NCI-H82 (cell line): ENCODE measurements at regions not wholly inside any gene's neighbourhood (a gene's known extent, or its start where the extent isn't known, plus 50 kb on each side); places are given as distances from the start of the nearest gene placed in this dataset.

ENCODE experiments used
- DNase-seq: peaks from one replicate; lab custom pipeline; 2025; lab: John Stamatoyannopoulos, UW

GRCh38 chr13:62033934-62034333 lies 618.3 kb upstream of the PCDH20 start:
- DNase-seq, result no peak

DNA sequence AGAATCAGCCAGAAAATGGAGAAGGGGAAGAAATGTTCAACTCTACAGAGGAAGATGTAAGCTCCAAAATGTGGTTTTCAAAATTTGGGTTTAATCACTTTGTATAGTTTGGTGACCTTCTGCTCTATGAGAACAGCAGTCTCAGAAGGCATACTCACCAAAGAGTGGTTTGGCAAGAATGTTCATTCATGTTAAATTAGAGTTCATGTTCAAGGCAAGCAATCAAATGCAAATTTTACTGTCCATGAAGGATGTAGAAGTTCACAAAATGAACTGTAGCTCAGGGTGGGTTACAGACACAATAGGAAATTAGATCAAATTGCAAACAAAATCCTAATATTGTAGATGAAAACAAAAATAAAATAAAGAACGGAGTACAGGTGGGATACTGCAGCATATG lies 606.7 kb upstream of the PCDH20 start:
- DNase-seq, result no peak

DNA sequence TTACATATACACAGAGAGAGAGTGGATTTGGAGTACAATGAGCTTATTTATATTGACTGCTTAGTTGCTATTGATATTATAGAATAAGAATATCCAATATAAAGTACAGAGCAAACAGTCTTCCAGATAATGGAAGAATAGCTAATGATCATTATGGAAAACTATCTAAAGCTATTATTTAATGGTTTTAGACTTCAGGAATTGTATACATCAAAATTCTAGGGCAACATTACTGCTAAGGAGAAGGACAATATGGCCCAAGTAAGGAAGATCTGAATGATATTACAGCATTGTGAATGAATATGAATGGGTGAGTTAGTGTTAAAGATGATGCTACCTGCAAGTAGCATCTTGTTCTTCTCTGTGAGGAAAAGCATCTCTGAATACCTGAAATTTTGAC lies 604.2 kb upstream of the PCDH20 start:
- no peak for DNase-seq

DNA sequence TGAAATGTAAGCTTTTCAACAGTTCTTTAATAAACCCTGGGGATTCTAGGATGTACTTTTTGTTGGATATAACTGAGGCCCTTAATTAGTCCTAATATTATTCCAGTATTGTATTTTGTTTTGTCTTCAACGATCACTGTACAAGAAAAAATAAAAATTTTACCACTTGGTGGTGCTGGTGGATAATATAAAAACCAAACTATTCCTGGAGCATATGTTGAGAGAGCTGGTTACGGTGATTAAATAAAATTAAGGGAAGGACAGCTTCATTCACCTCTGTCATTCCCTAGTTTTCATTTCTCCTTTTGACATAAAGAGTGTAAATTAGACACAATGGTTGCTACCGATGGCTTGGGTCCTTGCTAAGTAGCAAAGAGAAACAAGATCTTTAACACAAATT lies 598.6 kb upstream of the PCDH20 start:
- peak; percentile 78 for DNase-seq

GRCh38 chr13:62003452-62003851 lies 587.8 kb upstream of the PCDH20 start:
- DNase-seq, result no peak

GRCh38 chr13:61994174-61994573 lies 578.5 kb upstream of the PCDH20 start:
- no peak for DNase-seq

GRCh38 chr13:61989978-61990377 lies 574.3 kb upstream of the PCDH20 start:
- no peak for DNase-seq

- DNase-seq, result no peak
These were observed 573.2 kb upstream of the PCDH20 start for GRCh38 chr13:61988810-61989209.

- no peak for DNase-seq
These were observed 559.4 kb upstream of the PCDH20 start for GRCh38 chr13:61975001-61975400.

DNA sequence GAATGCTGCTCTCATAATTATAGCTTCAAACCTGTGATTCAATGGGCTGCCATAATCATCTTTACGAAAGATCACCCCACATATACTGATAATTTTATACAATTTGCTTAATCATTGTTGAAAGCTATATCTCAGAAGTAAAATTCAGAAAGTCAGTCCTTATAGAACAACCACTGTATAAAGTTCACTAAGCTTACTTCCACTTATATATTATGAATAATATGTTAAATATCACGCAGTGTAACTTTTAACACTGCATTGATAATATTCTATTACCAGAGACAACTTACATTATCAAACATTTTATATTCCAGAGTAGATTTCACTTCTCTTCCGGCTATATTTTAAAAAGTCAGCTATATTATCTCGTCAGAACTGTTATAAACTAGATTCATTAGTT lies 550.1 kb upstream of the PCDH20 start:
- DNase-seq, result no peak

GRCh38 chr13:61960981-61961380 lies 545.3 kb upstream of the PCDH20 start:
- no peak for DNase-seq

- peak; percentile 72 for DNase-seq
These were observed 538.4 kb upstream of the PCDH20 start for GRCh38 chr13:61954092-61954491.

DNA sequence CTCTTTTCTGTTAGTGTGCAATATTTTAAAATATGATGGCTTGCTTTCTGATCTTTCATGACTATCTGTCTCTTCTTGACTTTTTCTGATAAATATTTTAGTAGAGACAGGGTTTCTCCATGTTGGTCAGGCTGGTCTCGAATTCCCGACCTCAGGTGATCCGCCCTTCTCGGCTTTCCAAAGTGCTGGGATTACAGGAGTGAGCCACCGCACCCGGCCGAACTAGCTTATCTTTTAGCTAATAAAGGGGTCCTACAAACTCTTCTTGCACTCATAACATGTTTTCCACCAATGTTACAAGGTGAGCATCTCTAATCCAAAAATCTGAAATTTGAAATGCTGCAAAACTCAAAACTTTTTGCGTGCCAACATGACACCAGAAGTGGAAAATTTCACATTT lies 535.2 kb upstream of the PCDH20 start:
- no peak for DNase-seq

DNA sequence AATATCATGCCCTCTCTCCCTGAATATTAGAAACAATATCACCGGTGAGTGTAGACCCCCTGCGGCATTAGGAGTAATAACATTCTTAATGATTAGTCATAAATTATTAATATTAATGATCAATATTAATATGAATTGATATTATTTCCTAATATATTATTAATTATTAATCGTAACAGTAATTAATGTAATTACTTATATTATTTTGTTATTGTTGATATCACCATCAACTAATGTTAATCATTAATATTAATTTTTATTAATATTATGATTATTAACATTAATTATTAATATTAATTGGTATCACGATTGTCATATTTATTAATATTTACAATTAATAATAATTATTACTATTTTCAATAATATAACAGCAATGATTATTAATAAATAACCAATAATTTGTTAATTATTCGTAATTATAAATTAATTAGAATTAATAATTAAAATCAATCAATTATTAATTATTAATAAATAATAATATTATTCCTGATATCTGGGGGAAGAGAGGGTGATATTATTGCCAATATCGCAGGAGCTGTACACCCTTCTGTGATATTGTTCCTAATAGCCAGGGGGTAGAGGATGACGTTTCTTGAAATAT lies 528.8 kb upstream of the PCDH20 start:
- DNase-seq, result no peak

GRCh38 chr13:61935710-61936109 lies 520.1 kb upstream of the PCDH20 start:
- no peak for DNase-seq

DNA sequence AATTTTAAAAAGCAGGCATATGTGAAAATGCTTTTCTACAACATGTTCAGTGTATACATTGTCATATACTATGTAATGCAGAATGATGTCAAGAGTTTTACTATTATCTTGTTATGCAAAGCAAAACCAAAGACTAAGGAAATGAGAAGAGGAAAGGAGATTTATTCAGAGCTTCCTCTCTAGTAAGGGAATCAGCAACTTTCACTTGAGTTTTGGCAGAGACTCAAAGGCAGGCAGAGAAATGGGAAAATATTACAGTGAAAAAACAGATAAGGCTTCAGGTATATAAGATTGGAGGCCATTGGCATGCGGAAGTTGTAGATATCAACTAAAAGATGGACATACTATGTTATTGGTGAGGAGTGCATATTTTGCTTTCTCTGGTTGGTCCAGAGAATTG lies 512.0 kb upstream of the PCDH20 start:
- no peak for DNase-seq

GRCh38 chr13:61918841-61919240 lies 503.2 kb upstream of the PCDH20 start:
- no peak for DNase-seq

DNA sequence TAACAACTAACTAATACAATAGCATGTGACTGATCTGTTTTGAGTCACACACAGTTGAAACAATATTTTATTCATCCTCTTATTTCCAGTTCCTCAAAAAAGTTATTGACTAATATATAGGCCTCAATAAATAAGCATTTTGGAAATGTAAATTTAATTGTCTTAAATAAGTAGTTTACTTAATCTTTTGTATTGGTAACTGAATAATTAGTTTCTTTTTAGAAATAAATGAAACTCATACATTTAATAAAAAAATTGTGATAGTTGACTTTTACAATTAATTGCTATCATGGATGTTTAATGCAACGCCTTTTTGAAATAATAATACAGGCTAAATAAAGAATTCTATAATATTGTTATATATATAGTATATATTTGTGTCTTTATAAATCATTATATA lies 500.8 kb upstream of the PCDH20 start:
- DNase-seq, result no peak

DNA sequence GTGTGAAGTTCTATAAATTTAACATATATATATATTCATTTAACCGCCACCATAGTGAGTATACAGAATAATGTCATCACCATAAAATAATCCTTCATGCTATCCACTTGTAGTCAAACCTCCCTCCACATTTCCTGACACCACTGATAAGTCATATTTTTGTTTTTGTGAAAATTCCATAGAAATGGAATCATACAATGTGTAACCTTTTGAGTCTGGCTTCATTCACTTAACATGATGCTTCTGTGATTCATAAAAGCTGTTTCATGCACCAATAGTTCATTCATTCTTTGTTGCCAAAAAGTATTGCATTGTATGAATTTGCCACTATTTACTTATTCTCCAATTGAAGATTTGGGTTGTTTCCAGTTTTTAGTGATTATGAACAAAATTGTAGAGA lies 497.5 kb upstream of the PCDH20 start:
- DNase-seq, result no peak

DNA sequence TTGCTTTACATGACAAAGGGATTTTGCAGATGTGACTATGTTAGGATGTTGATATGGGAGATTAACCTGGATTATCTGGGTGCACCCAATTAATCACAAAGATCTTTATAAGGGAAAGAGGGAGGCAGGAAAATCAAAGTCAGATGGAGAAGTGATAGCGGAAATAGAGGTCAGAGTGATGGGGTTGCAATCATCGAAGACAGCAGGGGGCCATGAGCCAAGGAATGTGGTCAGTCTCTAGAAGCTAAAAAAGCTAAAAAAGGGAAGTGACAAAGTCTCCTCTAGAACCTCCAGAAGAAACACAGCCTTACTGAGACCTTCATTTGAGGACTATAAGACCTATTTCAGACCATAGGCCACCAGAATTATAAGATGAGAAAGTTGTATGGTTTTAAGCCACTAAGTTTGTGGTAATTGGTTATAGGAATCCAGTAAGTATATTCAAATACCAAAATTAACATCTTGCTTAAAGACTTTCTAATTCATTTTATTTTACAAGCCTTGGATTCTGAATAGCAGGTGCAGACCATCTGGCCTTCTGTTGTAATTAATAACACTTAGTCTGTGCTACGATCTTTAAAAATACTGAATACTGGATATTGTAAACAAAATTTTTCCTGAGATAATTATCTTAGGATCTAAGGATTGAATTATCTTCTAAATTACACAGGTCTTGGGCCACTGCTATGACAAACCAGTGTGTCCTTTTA lies 493.4 kb upstream of the PCDH20 start:
- peak; percentile 55 for DNase-seq

DNA sequence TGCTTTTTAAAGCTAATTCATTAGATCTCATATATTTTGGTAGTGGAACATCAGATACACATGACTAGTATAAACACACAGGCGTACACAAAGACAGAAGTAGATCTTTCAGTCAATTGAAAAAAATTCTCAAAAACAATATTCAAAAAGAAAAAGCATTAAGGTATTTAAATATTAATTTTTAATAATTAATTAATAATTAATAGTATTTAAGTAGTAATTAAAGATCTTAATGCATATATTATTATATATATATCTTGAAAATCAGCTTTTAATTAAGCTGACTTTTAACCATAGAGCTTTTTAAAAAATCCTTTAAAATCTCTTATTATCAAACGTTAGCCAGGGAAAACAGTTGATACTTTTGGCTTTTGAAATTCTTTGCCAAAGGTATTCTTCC lies 489.4 kb upstream of the PCDH20 start:
- DNase-seq, result no peak

DNA sequence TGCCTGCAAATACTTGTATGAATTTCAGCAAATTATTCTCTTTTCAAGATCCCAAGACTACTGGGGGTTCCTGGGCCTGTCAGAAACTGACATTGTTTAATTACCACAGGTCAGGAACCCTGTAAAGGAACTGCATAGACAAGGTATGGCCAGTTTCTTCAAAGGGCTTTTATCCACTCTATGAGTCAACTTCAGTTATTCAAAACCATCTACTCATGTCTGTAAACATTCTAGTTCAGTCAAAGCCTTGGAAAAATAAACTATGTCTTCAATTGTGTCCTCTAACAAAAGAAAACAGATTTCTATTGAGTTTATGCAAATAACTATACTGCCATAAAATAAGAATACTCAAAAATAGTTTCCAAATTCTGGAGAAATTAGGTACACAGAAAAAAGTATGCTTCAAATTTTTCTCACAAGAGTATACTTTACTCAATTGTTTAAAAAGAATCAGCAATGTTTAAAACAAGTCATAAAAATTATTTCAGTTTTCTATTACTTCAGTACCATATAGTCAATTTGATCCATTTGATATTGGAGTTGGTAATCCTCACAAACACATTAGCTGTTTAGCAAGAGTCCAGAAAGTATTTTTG lies 486.4 kb upstream of the PCDH20 start:
- DNase-seq, result no peak

DNA sequence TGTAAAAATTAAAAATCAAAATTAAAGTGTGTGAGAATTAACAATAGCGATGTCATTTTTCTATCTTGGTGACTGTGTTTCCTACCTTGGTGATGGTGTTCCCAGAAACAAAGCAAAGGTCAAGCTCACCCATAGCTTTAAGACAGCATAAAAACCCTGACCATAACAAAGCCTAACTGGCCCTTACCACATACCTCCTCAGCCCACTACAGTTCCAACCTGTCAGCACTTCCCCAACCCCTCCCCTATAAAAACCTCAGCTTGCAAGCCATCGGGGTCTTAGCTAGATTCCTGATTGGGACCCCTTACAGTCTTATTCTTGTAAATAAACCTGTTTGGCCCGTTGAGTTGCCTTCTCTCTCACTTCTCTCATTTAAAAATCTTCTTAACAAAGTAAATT lies 484.4 kb upstream of the PCDH20 start:
- no peak for DNase-seq

GRCh38 chr13:61898207-61898606 lies 482.6 kb upstream of the PCDH20 start:
- no peak for DNase-seq
